ENCODE measurements at regions not wholly inside any gene's neighbourhood (a gene's known extent, or its start where the extent isn't known, plus 50 kb on each side); places are given as distances from the start of the nearest gene placed in this dataset.

- no peaks in the 10 kb centered on the region for H3K4me1 ChIP-seq (ENCODE audit: control insufficient read depth, insufficient read depth, low read length)
- H3K9me3 ChIP-seq (ENCODE audit: control insufficient read depth, insufficient read depth, low read depth, low read length), result no peaks in the 10 kb centered on the region
- no peak overlapping the region for H3K27ac ChIP-seq (ENCODE audit: low read length)
- ChIA-PET POLR2A (no interaction called here), CTCF (no interaction called here)
- H3K27me3 ChIP-seq (ENCODE audit: control insufficient read depth, insufficient read depth, low read length), result no peaks in the 10 kb centered on the region
- intact Hi-C loops (cut with micrococcal nuclease; ENCODE audit: unreplicated experiment), result no loop called here
- TF ChIP-seq SIN3A (IDR thresholded peaks at IDR 0.05; ENCODE audit: borderline replicate concordance, insufficient read depth, low read depth, low read length), result no peak
- TF ChIP-seq TCF7L2 (IDR thresholded peaks at IDR 0.05; ENCODE audit: low read depth, low read length), result no peak
- TF ChIP-seq CTCF (IDR thresholded peaks at IDR 0.05), result no peak
- no peak for TF ChIP-seq POLR2AphosphoS5 (IDR thresholded peaks at IDR 0.05; ENCODE audit: low read depth, low read length)
- no peak for TF ChIP-seq REST (IDR thresholded peaks at IDR 0.05; ENCODE audit: insufficient read depth in 1 of 2, low read depth in 2 of 2, low read length in 1 of 2)
- no peaks in the 10 kb centered on the region for H3K36me3 ChIP-seq (ENCODE audit: control insufficient read depth, insufficient read depth, low read length)
- no peak overlapping the region for H3K4me3 ChIP-seq (ENCODE audit: low read depth in 2 of 2, low read length in 2 of 2)
- no TSS peak for BruUV-seq (replicated peaks)
- in situ Hi-C loops (cut with HindIII; ENCODE audit: low pct_unique_long_range_greater_than_20kb, low sequenced_read_pairs), result no loop called here
- DNase-seq (ENCODE audit: low read depth, low spot score), result no peak
- no peak for ATAC-seq
Measured at GRCh38 chr11:79648766-79649520, 208.1 kb upstream of the TENM4 start.

- no peaks in the 10 kb centered on the region for H3K4me1 ChIP-seq (ENCODE audit: control insufficient read depth, insufficient read depth, low read length)
- no TSS peak for BruUV-seq (replicated peaks)
- intact Hi-C loops (cut with micrococcal nuclease; ENCODE audit: unreplicated experiment) (no loop called here), in situ Hi-C loops (cut with HindIII; ENCODE audit: low pct_unique_long_range_greater_than_20kb, low sequenced_read_pairs) (no loop called here)
- ATAC-seq (no peak), DNase-seq (ENCODE audit: low read depth, low spot score) (no peak)
- TF ChIP-seq REST (IDR thresholded peaks at IDR 0.05; ENCODE audit: insufficient read depth in 1 of 2, low read depth in 2 of 2, low read length in 1 of 2) (no peak), POLR2AphosphoS5 (IDR thresholded peaks at IDR 0.05; ENCODE audit: low read depth, low read length) (no peak), TCF7L2 (IDR thresholded peaks at IDR 0.05; ENCODE audit: low read depth, low read length) (no peak)
- no peaks in the 10 kb centered on the region for H3K9me3 ChIP-seq (ENCODE audit: control insufficient read depth, insufficient read depth, low read depth, low read length)
- CTCF ChIA-PET, result no interaction called here
- no peak overlapping the region for H3K27ac ChIP-seq (ENCODE audit: low read length)
- no peak overlapping the region for H3K4me3 ChIP-seq (ENCODE audit: low read depth in 2 of 2, low read length in 2 of 2)
- H3K36me3 ChIP-seq (ENCODE audit: control insufficient read depth, insufficient read depth, low read length), result no peaks in the 10 kb centered on the region
- no peaks in the 10 kb centered on the region for H3K27me3 ChIP-seq (ENCODE audit: control insufficient read depth, insufficient read depth, low read length)
- POLR2A ChIA-PET, result no interaction called here
Measured at GRCh38 chr11:79637219-79637618, 196.4 kb upstream of the TENM4 start.

Data from Panc1 (cell line).